ENCODE measurements at regions not wholly inside any gene's neighbourhood (a gene's known extent, or its start where the extent isn't known, plus 50 kb on each side); places are given as distances from the start of the nearest gene placed in this dataset.

DNA sequence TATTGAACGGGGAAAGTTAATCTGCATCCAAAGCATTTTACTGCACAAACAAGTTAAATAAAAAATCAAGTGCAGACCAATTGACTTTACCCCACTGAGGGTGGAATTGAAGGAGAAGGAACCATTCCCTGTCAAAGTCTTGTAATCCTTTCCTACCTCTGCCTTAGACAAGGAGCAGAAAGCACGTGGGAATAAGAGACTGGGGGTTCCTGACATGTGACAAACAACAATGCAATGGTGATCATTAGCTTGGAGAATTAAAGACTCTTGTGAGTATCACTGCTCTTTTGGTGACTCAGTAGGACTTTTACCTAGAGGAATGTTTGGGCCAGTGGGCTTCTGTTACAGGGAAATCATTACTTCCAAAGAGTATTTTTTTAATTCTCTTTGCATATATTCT lies 779.5 kb downstream of the TLR4 start:
- H4K20me1 ChIP-seq (ENCODE audit: insufficient read depth, low read depth, low read length), result no peaks in the 10 kb centered on the region
- H3K9ac ChIP-seq (ENCODE audit: low read length), result no peak overlapping the region
- no peak overlapping the region for H3K27ac ChIP-seq (ENCODE audit: low read length)
- H3K36me3 ChIP-seq (ENCODE audit: insufficient read depth, low read length), result no peaks in the 10 kb centered on the region
- no peaks in the 10 kb centered on the region for H3K79me2 ChIP-seq (ENCODE audit: low read length)
- no peak for DNase-seq
- H3K4me2 ChIP-seq (ENCODE audit: low read depth, low read length, poor library complexity, severe bottlenecking), result no peak overlapping the region
- H3K4me1 ChIP-seq (ENCODE audit: low read length), result no peaks in the 10 kb centered on the region
- no peak overlapping the region for H2AFZ ChIP-seq (ENCODE audit: low read length)
- H3K9me2 ChIP-seq (replicated peaks; ENCODE audit: insufficient read depth, low read length), result no peaks in the 10 kb centered on the region
- H3K9me3 ChIP-seq (ENCODE audit: low read length), result peaks cover 4% of the 10 kb centered on the region; the same call in 1 of the 2 replicates
- no peaks in the 10 kb centered on the region for H3K27me3 ChIP-seq (ENCODE audit: low read length)
- H3K4me3 ChIP-seq (ENCODE audit: low read length), result no peak overlapping the region

DNA sequence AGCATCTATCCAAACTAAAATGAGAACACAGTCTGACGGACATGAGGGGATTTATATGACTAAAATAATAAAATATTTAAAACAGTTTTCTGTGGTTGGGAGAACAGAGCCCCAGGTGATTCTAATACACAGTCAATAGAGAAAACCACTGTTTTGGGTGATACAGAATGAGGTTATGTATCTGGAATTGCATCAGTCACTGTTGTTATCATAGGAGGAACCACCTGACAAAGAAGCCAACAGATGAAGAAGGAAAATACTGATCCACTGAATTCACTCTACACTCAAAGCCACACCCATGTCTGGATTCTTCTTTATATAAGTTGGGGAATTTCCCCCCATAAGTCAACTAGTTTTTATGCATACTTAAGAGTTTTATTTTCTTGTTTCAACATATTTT lies 799.0 kb downstream of the TLR4 start:
- DNase-seq, result no peak
- Histone ChIP-seq H3K4me3 (ENCODE audit: low read length) (no peak overlapping the region), H3K79me2 (ENCODE audit: low read length) (no peaks in the 10 kb centered on the region), H4K20me1 (ENCODE audit: insufficient read depth, low read depth, low read length) (no peaks in the 10 kb centered on the region), H3K4me1 (ENCODE audit: low read length) (no peaks in the 10 kb centered on the region), H3K4me2 (ENCODE audit: low read depth, low read length, poor library complexity, severe bottlenecking) (no peak overlapping the region), H3K9me2 (replicated peaks; ENCODE audit: insufficient read depth, low read length) (no peaks in the 10 kb centered on the region), H3K27me3 (ENCODE audit: low read length) (no peaks in the 10 kb centered on the region), H3K9me3 (ENCODE audit: low read length) (peaks cover 4% of the 10 kb centered on the region), H3K36me3 (ENCODE audit: insufficient read depth, low read length) (no peaks in the 10 kb centered on the region), H3K27ac (ENCODE audit: low read length) (no peak overlapping the region), H3K9ac (ENCODE audit: low read length) (no peak overlapping the region), H2AFZ (ENCODE audit: low read length) (no peak overlapping the region)

DNA sequence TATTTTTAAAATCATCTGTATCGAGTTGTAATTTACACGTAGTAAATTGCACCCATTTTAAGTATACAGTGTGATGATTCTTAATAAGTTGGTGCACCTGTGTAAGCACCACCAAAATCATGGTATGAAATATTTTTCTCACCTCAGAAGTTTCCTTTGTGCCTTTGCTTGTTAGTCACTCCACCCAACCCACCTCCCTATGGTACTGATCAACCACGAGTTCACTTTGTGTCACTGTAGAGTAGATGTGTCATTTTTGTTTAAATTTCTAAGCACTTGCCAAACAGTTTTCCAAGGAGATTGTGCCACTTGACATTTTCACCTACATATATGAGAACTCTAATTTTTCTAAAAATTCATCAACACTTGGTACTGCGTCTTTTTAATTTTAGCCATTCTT lies 806.5 kb downstream of the TLR4 start:
- no peak overlapping the region for H3K4me2 ChIP-seq (ENCODE audit: low read depth, low read length, poor library complexity, severe bottlenecking)
- H3K4me3 ChIP-seq (ENCODE audit: low read length), result no peak overlapping the region
- H3K9me3 ChIP-seq (ENCODE audit: low read length), result 0 out of 2 replicates have a peak, but pooled peaks cover 2% of the 10 kb centered on the region
- DNase-seq, result no peak
- no peaks in the 10 kb centered on the region for H3K79me2 ChIP-seq (ENCODE audit: low read length)
- H3K27ac ChIP-seq (ENCODE audit: low read length), result no peak overlapping the region
- no peaks in the 10 kb centered on the region for H3K9me2 ChIP-seq (replicated peaks; ENCODE audit: insufficient read depth, low read length)
- H3K36me3 ChIP-seq (ENCODE audit: insufficient read depth, low read length), result no peaks in the 10 kb centered on the region
- no peak overlapping the region for H2AFZ ChIP-seq (ENCODE audit: low read length)
- no peaks in the 10 kb centered on the region for H3K4me1 ChIP-seq (ENCODE audit: low read length)
- H3K9ac ChIP-seq (ENCODE audit: low read length), result no peak overlapping the region
- no peaks in the 10 kb centered on the region for H4K20me1 ChIP-seq (ENCODE audit: insufficient read depth, low read depth, low read length)
- no peaks in the 10 kb centered on the region for H3K27me3 ChIP-seq (ENCODE audit: low read length)

DNA sequence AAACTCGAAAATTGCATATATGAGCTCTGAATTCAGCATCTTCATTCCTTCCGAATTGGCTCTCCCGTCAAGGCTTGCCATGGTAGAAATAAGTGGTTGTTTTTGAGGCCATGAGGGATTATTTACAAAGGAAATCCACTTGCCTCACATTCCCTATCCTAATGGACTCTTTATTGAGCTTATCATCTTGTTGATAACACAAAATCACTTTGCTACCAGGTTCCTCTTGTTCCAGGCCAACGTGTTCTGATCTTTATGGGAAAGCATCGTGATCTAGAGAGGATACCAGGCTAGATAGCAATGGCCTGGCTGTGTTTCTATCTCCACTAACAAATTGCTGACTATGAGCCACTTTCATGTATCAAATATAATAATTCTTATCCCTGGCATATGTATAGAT lies 811.7 kb downstream of the TLR4 start:
- Histone ChIP-seq H3K9me2 (replicated peaks; ENCODE audit: insufficient read depth, low read length) (no peaks in the 10 kb centered on the region), H4K20me1 (ENCODE audit: insufficient read depth, low read depth, low read length) (no peaks in the 10 kb centered on the region), H3K4me2 (ENCODE audit: low read depth, low read length, poor library complexity, severe bottlenecking) (no peak overlapping the region), H3K9me3 (ENCODE audit: low read length) (0 out of 2 replicates have a peak, but pooled peaks cover 2% of the 10 kb centered on the region), H3K9ac (ENCODE audit: low read length) (no peak overlapping the region), H3K79me2 (ENCODE audit: low read length) (no peaks in the 10 kb centered on the region), H3K27me3 (ENCODE audit: low read length) (no peaks in the 10 kb centered on the region), H3K4me1 (ENCODE audit: low read length) (no peaks in the 10 kb centered on the region), H2AFZ (ENCODE audit: low read length) (no peak overlapping the region), H3K4me3 (ENCODE audit: low read length) (no peak overlapping the region), H3K36me3 (ENCODE audit: insufficient read depth, low read length) (no peaks in the 10 kb centered on the region), H3K27ac (ENCODE audit: low read length) (no peak overlapping the region)
- DNase-seq, result no peak

- H3K9me3 ChIP-seq (ENCODE audit: low read length), result no peaks in the 10 kb centered on the region
- no peak for DNase-seq
- H3K27ac ChIP-seq (ENCODE audit: low read length), result no peak overlapping the region
- no peaks in the 10 kb centered on the region for H3K4me1 ChIP-seq (ENCODE audit: low read length)
- no peak overlapping the region for H3K9ac ChIP-seq (ENCODE audit: low read length)
- no peaks in the 10 kb centered on the region for H3K79me2 ChIP-seq (ENCODE audit: low read length)
- H3K27me3 ChIP-seq (ENCODE audit: low read length), result no peaks in the 10 kb centered on the region
- no peaks in the 10 kb centered on the region for H3K36me3 ChIP-seq (ENCODE audit: insufficient read depth, low read length)
- no peak overlapping the region for H3K4me2 ChIP-seq (ENCODE audit: low read depth, low read length, poor library complexity, severe bottlenecking)
- H4K20me1 ChIP-seq (ENCODE audit: insufficient read depth, low read depth, low read length), result no peaks in the 10 kb centered on the region
- no peaks in the 10 kb centered on the region for H3K9me2 ChIP-seq (replicated peaks; ENCODE audit: insufficient read depth, low read length)
- H3K4me3 ChIP-seq (ENCODE audit: low read length), result no peak overlapping the region
- H2AFZ ChIP-seq (ENCODE audit: low read length), result no peak overlapping the region
Observed at GRCh38 chr9:118521261-118521660, 817.1 kb downstream of the TLR4 start.

DNA sequence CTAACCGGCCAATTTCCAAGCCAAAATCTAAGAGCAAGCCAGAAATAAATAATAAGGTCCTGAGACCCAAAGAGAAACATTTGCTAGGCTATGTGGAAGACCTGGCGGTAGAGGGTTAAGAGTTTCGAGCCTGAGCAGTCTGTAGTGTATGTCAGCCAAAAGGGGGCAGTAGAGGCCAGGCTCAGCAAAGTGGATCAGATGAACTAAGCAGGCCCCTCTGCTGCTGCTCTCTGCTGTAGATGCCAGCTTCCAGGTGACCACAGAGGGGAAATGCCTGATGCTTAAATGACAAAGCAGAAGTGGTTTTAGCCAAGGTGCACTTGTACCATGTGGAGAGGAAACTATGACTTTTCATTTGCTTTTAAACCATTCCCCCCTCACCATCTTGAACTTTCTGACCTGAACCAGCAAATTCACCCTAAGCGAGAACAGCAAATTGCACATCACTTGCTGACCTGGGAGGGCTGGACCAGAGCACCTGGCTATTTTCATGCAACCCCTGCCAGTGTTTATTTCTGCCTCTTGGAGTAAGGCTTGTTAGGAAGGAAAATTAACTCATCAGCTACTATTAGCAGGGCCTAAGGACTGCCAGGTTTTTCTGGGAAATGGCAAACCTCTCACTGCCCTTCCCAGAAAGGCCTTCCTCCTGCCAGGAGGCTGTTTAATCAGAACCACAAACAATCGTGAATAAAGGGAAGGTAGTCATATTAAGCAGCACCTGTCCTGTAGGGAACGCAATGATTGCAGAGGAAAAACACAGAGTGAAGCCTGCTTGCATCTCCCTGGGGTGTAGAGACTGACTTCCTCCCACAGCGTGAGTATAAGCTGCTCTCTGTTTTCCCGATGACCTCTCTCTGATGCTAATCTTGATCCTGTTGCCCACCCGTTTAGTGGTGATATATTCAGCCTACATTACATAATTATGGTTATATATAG lies 818.2 kb downstream of the TLR4 start:
- Histone ChIP-seq H3K9ac (ENCODE audit: low read length) (no peak overlapping the region), H2AFZ (ENCODE audit: low read length) (no peak overlapping the region), H3K36me3 (ENCODE audit: insufficient read depth, low read length) (no peaks in the 10 kb centered on the region), H3K4me1 (ENCODE audit: low read length) (no peaks in the 10 kb centered on the region), H3K79me2 (ENCODE audit: low read length) (no peaks in the 10 kb centered on the region), H3K27ac (ENCODE audit: low read length) (no peak overlapping the region), H3K27me3 (ENCODE audit: low read length) (no peaks in the 10 kb centered on the region), H3K4me2 (ENCODE audit: low read depth, low read length, poor library complexity, severe bottlenecking) (no peak overlapping the region), H3K9me2 (replicated peaks; ENCODE audit: insufficient read depth, low read length) (no peaks in the 10 kb centered on the region), H3K4me3 (ENCODE audit: low read length) (no peak overlapping the region), H3K9me3 (ENCODE audit: low read length) (no peaks in the 10 kb centered on the region), H4K20me1 (ENCODE audit: insufficient read depth, low read depth, low read length) (no peaks in the 10 kb centered on the region)
- DNase-seq, result peak; percentile 80

DNA sequence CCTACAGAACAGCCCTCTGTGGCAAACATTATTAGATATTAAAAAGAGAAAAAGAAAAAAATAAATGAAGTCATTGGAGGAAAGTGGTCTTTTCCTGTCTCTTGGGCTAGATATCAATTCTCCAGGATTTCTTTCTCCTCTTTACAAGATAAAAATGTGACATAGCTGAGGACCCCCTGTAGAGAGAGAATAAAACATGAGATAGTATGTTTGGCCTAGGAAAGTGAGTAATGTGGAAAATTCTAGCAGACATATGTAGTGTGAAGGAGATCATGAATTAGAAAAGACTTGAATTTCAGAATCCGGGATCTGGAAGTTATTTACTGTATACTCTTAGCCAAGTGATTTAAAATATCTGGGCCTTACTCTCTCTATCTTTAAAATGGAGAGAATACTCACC lies 823.1 kb downstream of the TLR4 start:
- Histone ChIP-seq H3K4me1 (ENCODE audit: low read length) (no peaks in the 10 kb centered on the region), H3K27me3 (ENCODE audit: low read length) (no peaks in the 10 kb centered on the region), H3K27ac (ENCODE audit: low read length) (no peak overlapping the region), H3K9ac (ENCODE audit: low read length) (no peak overlapping the region), H3K79me2 (ENCODE audit: low read length) (no peaks in the 10 kb centered on the region), H3K4me3 (ENCODE audit: low read length) (no peak overlapping the region), H3K4me2 (ENCODE audit: low read depth, low read length, poor library complexity, severe bottlenecking) (no peak overlapping the region), H3K9me2 (replicated peaks; ENCODE audit: insufficient read depth, low read length) (no peaks in the 10 kb centered on the region), H2AFZ (ENCODE audit: low read length) (no peak overlapping the region), H3K9me3 (ENCODE audit: low read length) (peaks cover 4% of the 10 kb centered on the region; the same call in 1 of the 2 replicates), H3K36me3 (ENCODE audit: insufficient read depth, low read length) (no peaks in the 10 kb centered on the region), H4K20me1 (ENCODE audit: insufficient read depth, low read depth, low read length) (no peaks in the 10 kb centered on the region)
- DNase-seq, result no peak

GRCh38 chr9:118529210-118529609 lies 825.0 kb downstream of the TLR4 start:
- no peak overlapping the region for H3K4me2 ChIP-seq (ENCODE audit: low read depth, low read length, poor library complexity, severe bottlenecking)
- peaks cover 10% of the 10 kb centered on the region for H3K9me3 ChIP-seq (ENCODE audit: low read length)
- H3K9me2 ChIP-seq (replicated peaks; ENCODE audit: insufficient read depth, low read length), result no peaks in the 10 kb centered on the region
- H3K27me3 ChIP-seq (ENCODE audit: low read length), result no peaks in the 10 kb centered on the region
- no peak overlapping the region for H3K9ac ChIP-seq (ENCODE audit: low read length)
- no peaks in the 10 kb centered on the region for H3K79me2 ChIP-seq (ENCODE audit: low read length)
- no peak overlapping the region for H2AFZ ChIP-seq (ENCODE audit: low read length)
- DNase-seq, result no peak
- no peak overlapping the region for H3K4me3 ChIP-seq (ENCODE audit: low read length)
- H3K4me1 ChIP-seq (ENCODE audit: low read length), result no peaks in the 10 kb centered on the region
- no peak overlapping the region for H3K27ac ChIP-seq (ENCODE audit: low read length)
- no peaks in the 10 kb centered on the region for H4K20me1 ChIP-seq (ENCODE audit: insufficient read depth, low read depth, low read length)
- H3K36me3 ChIP-seq (ENCODE audit: insufficient read depth, low read length), result no peaks in the 10 kb centered on the region
